HFF-Myc (cell line): ENCODE measurements at regions not wholly inside any gene's neighbourhood (a gene's known extent, or its start where the extent isn't known, plus 50 kb on each side); places are given as distances from the start of the nearest gene placed in this dataset.
"Not testable (repeated sequence)": the region's sequence is repeated elsewhere in the genome, so short reads cannot be mapped to it uniquely, and the experiment has no call there.

ENCODE experiments used
- DNase-seq: peaks from one replicate; pipeline ENCODE4 v3.0.0-alpha.2; 2011; ENCODE audit warnings: low read depth; ENCODE audit errors: extremely low read depth
- H3K4me3 ChIP-seq: replicated peaks from 2 replicates; pipeline ENCODE4 v1.5.1; 2011; ENCODE audit warnings: low read depth, mild to moderate bottlenecking, control low read depth, low read length
- TF ChIP-seq, protein P1 (sequence below): IDR thresholded peaks from 2 replicates; pipeline ENCODE4 v1.5.1; 2012; ENCODE audit warnings: mild to moderate bottlenecking, low read depth, low read length, control low read depth; ENCODE audit errors: missing control alignments

DNA sequence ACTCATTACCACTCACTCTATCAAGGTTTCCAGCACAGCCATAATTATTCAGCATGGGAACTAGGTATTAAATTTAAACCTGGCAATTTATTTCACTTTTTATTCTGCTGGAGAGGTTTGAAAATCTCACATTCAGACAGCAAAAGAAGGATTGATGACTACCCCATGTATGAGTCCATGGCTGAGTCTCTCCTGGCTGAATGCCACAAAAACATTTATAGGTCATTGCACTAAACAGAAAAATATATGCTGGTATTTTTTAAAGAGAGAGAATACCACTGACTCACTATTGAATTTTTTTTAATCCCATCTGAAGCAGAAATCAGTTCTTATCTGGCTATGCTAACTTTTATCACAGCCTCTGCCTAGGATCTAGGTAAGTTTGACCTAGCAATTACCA, 336.3 kb downstream of the PPP1R3A start:
- TF ChIP-seq, protein P1, sequence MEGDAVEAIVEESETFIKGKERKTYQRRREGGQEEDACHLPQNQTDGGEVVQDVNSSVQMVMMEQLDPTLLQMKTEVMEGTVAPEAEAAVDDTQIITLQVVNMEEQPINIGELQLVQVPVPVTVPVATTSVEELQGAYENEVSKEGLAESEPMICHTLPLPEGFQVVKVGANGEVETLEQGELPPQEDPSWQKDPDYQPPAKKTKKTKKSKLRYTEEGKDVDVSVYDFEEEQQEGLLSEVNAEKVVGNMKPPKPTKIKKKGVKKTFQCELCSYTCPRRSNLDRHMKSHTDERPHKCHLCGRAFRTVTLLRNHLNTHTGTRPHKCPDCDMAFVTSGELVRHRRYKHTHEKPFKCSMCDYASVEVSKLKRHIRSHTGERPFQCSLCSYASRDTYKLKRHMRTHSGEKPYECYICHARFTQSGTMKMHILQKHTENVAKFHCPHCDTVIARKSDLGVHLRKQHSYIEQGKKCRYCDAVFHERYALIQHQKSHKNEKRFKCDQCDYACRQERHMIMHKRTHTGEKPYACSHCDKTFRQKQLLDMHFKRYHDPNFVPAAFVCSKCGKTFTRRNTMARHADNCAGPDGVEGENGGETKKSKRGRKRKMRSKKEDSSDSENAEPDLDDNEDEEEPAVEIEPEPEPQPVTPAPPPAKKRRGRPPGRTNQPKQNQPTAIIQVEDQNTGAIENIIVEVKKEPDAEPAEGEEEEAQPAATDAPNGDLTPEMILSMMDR, result no peak
- H3K4me3 ChIP-seq, result no peak overlapping the region
- DNase-seq, result no peak

DNA sequence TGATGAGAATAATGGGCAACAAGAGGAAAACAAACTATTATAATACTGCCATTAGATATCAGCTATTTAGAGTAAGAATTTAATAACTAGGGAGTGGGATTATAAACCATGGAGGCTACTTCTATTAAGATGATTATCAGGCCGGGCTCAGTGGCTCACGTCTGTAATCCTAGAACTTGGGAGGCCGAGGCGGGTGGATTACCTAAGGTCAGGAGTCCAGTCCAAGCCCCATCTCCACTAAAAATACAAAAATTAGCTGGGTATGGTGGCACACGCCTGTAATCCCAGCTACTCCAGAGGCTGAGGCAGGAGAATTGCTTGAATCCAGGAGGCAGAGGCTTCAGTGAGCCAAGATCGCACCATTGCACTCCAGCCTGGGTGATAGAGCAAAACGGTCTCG, 355.6 kb downstream of the PPP1R3A start:
- not testable (repeated sequence) for H3K4me3 ChIP-seq, DNase-seq

DNA sequence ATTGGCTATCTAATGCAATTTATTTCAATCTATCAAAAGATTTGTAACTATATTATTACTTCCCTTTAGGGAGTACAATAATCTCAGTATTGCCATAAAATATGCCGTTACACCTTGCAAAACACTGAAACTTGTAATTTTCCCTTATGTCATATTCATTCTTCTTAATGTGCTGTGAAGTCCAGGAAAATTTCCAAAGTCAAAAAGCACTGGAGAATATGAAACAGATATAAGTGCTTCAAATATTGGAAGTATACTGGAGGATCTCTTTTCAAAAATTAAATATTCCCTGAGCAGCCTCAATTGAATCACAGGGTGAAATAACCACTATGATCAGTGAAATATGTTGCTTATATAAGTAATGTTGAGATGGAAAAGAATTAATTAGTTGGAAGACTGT, 356.0 kb downstream of the PPP1R3A start:
- TF ChIP-seq, protein P1, result no peak
- DNase-seq, result no peak
- H3K4me3 ChIP-seq, result no peak overlapping the region

DNA sequence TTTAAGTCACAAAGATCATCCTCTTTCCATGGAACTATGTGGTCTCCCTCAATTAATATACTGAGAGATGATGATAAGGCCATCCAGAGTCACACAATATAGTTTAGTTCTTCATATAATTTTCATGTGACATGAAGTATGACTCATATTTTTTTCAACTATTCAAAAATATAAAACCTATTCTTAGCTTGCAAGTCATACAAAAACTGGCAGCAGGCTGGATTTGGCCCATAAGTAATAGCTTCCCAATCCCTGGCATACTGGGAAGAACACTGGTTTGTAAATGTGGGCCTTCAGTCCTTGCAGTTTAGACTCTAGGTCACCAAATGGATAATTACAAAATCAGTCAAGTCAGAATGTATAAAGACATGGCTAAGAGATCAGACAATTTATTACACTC, 356.6 kb downstream of the PPP1R3A start:
- TF ChIP-seq, protein P1, result no peak
- no peak overlapping the region for H3K4me3 ChIP-seq
- no peak for DNase-seq

DNA sequence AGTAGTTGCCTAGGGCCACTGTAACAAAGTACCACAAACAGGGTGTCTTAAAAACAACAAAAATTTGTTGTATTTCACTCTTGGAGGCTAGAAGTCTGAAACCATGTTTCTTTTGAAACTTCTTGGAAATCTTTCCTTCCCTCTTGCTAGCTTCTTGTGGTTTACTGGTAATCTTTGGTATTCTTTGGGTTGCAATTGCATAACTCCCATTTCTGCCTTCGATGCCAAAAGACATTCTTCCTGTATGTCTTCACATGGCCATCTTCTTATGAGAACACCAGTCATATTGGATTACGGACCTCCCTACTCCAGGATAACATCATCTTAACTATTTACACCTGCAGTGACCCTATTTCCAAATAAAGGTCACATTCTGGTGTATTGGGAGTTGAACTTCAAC, 357.4 kb downstream of the PPP1R3A start:
- DNase-seq, result no peak
- TF ChIP-seq, protein P1, result no peak
- H3K4me3 ChIP-seq, result no peak overlapping the region

DNA sequence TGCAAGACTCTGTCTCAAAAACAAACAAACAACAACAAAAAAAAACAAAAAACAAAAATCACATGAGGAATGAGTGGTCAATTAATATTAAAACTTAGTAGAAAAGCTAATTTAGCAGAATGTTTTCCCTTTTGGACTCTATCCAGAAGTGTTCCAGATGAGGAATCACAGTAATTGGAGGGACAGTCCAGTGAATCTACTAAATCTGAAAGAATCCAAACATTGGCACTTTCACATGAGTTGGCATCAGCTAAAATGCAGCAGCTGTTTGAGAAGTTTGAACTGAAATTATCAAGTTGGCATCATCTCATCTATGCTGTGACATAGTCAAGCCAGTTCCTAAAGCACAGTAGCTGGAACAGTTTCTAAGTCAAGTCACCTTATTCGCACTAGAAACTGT, 367.8 kb downstream of the PPP1R3A start:
- TF ChIP-seq, protein P1, result no peak
- DNase-seq, result no peak

DNA sequence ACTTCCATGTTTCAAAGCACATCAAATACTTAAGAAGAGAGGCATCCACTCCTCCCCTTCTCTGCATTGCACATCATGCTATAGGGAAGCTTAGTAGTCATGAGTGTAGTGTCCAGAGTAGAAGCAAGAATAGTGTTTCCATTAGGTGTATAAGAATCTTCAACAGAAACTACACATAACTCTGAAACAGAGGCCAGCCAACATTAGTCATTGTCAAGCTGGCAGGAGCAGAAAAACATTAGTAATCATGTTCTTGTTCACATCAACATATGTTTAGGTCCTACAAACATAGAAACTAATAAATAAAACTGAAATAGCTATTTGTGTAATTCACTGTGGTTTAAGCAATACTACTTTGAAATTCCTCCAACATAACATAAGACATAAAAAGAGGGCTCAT, 370.2 kb downstream of the PPP1R3A start:
- H3K4me3 ChIP-seq, result no peak overlapping the region
- DNase-seq, result no peak
- TF ChIP-seq, protein P1, result no peak

More for the DNA sequence above, 367.8 kb downstream of the PPP1R3A start:
- H3K4me3 ChIP-seq, result no peak overlapping the region
